Smooth muscle cell (in vitro differentiated cells): ENCODE measurements at regions not wholly inside any gene's neighbourhood (a gene's known extent, or its start where the extent isn't known, plus 50 kb on each side); places are given as distances from the start of the nearest gene placed in this dataset.

Experiments used
- DNase-seq: peaks from one replicate; lab custom pipeline; 2025; ENCODE audit not compliant: unreplicated experiment; lab: John Stamatoyannopoulos, UW
- H2AFZ ChIP-seq: fragments of 200-600 bp; sonication (generic); 2 replicates; pipeline ENCODE4 v1.6.0; 2016; ENCODE audit warnings: antibody characterized with exemption, low read depth, mild to moderate bottlenecking
- H3F3A ChIP-seq: fragments of 200-600 bp; sonication (generic); 2 replicates; pipeline ENCODE4 v1.6.0; 2017; ENCODE audit warnings: antibody characterized with exemption, low read depth
- H3K27ac ChIP-seq: fragments of 200-600 bp; sonication (generic); 2 replicates; pipeline ENCODE4 v1.5.1; 2016; ENCODE audit warnings: low read depth, mild to moderate bottlenecking
- H3K27me3 ChIP-seq: fragments of 200-600 bp; sonication (generic); 2 replicates; pipeline ENCODE4 v1.6.1; 2016; ENCODE audit warnings: low read depth, mild to moderate bottlenecking
- H3K36me3 ChIP-seq: fragments of 200-600 bp; sonication (generic); 2 replicates; pipeline ENCODE4 v1.5.1; 2016; ENCODE audit warnings: low read depth
- H3K4me1 ChIP-seq: fragments of 200-600 bp; sonication (generic); 2 replicates; pipeline ENCODE4 v1.5.1; 2016; ENCODE audit warnings: low read depth
- H3K4me2 ChIP-seq: fragments of 200-600 bp; sonication (generic); 2 replicates; pipeline ENCODE4 v1.6.0; 2016; ENCODE audit warnings: mild to moderate bottlenecking
- H3K4me3 ChIP-seq: fragments of 200-600 bp; sonication (generic); 2 replicates; pipeline ENCODE4 v1.5.1; 2016; ENCODE audit warnings: mild to moderate bottlenecking
- H3K79me2 ChIP-seq: fragments of 200-600 bp; sonication (generic); 2 replicates; pipeline ENCODE4 v1.6.0; 2016; ENCODE audit warnings: low read depth, mild to moderate bottlenecking
- H3K9ac ChIP-seq: fragments of 200-600 bp; sonication (generic); 2 replicates; pipeline ENCODE4 v1.6.0; 2016; ENCODE audit warnings: low read depth
- H3K9me3 ChIP-seq: fragments of 200-600 bp; sonication (generic); replicated peaks from 2 replicates; pipeline ENCODE4 v1.5.1; 2016; ENCODE audit warnings: low read depth
- H4K20me1 ChIP-seq: fragments of 200-600 bp; sonication (generic); 2 replicates; pipeline ENCODE4 v1.6.0; 2016; ENCODE audit warnings: low read depth
- CTCF ChIP-seq: fragments of 200-600 bp; sonication (generic); IDR thresholded peaks from 2 replicates; pipeline ENCODE4 v1.5.1; 2017; ENCODE audit warnings: borderline replicate concordance, mild to moderate bottlenecking, antibody characterized with exemption; ENCODE audit not compliant: insufficient read depth, poor library complexity, severe bottlenecking
- WGBS: methylation state at CpG from one replicate; pipeline ENCODE4 v1.1.7; 2016; ENCODE audit warnings: low lambda C conversion rate; 5-methylcytosine and 5-hydroxymethylcytosine counted together

GRCh38 chr20:48017992-48018391 is 232.7 kb upstream of the SULF2 start:
- Histone ChIP-seq H3K4me1 (peaks cover 13% of the 10 kb centered on the region), H3K9me3 (no peaks in the 10 kb centered on the region), H3F3A (peaks cover 9% of the 10 kb centered on the region), H4K20me1 (no peaks in the 10 kb centered on the region), H3K27ac (peak overlapping the region; percentile 87), H3K27me3 (no peaks in the 10 kb centered on the region), H3K79me2 (no peaks in the 10 kb centered on the region), H3K36me3 (no peaks in the 10 kb centered on the region), H3K4me3 (no peak overlapping the region), H2AFZ (no peak overlapping the region), H3K4me2 (peak overlapping the region; percentile 12), H3K9ac (no peak overlapping the region)
- no peak for DNase-seq
- WGBS = 88% methylated on average over 4 of the region's 4 CpGs
- TF ChIP-seq CTCF = no peak

GRCh38 chr20:48017509-48017908 is 232.2 kb upstream of the SULF2 start:
- peaks cover 13% of the 10 kb centered on the region for H3K4me1 ChIP-seq
- H3K27me3 ChIP-seq = no peaks in the 10 kb centered on the region
- no peaks in the 10 kb centered on the region for H3K9me3 ChIP-seq
- WGBS = 6% methylated on average over 2 of the region's 2 CpGs
- H4K20me1 ChIP-seq = no peaks in the 10 kb centered on the region
- H3K9ac ChIP-seq = no peak overlapping the region
- H3K4me3 ChIP-seq = no peak overlapping the region
- H2AFZ ChIP-seq = no peak overlapping the region
- TF ChIP-seq CTCF = no peak
- H3K27ac ChIP-seq = peak overlapping the region; percentile 87
- DNase-seq = no peak
- no peaks in the 10 kb centered on the region for H3K36me3 ChIP-seq
- peaks cover 9% of the 10 kb centered on the region for H3F3A ChIP-seq
- H3K4me2 ChIP-seq = peak overlapping the region; percentile 34
- H3K79me2 ChIP-seq = no peaks in the 10 kb centered on the region

GRCh38 chr20:48015943-48016723 is 230.9 kb upstream of the SULF2 start:
- peak overlapping the region; percentile 64 for H3K4me2 ChIP-seq
- peaks cover 13% of the 10 kb centered on the region for H3K4me1 ChIP-seq
- no peak overlapping the region for H3K4me3 ChIP-seq

More at GRCh38 chr20:48015943-48016723, 230.9 kb upstream of the SULF2 start:
- Histone ChIP-seq H3K79me2 (no peaks in the 10 kb centered on the region), H3K27me3 (no peaks in the 10 kb centered on the region), H3F3A (peaks cover 9% of the 10 kb centered on the region), H3K27ac (peak overlapping the region; percentile 87), H3K36me3 (no peaks in the 10 kb centered on the region), H2AFZ (no peak overlapping the region), H3K9me3 (peaks cover 8% of the 10 kb centered on the region), H4K20me1 (no peaks in the 10 kb centered on the region), H3K9ac (no peak overlapping the region)
- no peak for DNase-seq
- 36% methylated on average over 11 of the region's 11 CpGs for WGBS
- no peak for TF ChIP-seq CTCF
